ENCODE measurements at regions not wholly inside any gene's neighbourhood (a gene's known extent, or its start where the extent isn't known, plus 50 kb on each side); places are given as distances from the start of the nearest gene placed in this dataset.

DNA sequence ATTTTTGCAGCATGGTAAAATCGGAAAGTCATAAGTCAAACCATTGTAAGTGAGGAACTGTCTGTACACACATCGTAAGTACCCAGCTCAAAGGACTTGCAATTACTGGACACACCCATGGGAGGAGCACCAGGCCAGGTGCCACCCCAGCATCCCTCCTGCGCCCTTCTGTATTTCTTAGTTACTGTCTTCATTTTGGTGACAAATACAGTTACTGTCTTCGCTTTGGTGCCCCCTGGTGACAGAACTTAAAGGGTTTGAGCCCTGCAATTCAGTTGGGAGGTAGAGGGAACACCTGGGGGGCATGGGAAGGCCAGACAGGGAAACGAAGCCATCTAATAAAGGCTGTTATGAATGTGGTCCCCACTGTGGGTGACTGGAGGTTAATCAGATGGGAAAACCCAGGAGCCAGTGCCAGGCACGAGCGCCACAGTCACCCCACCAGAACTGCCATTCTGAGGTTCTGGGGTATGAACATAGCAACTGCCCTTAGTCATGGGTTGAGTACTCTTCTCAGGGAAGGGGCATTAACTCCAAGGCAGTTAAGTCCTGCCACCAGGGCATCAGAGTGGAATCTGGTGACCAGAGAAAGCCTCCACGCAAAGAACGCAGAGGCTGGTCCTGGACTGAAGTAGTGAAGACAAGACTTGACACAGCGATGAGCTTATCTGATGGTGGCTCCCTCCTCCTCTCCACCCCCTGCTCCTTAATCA is 612.9 kb downstream of the PTPRU start:
- TF ChIP-seq EP300 (IDR thresholded peaks at IDR 0.05) (no peak), POLR2AphosphoS5 (IDR thresholded peaks at IDR 0.05) (no peak)
- TF ChIP-seq, protein P1, sequence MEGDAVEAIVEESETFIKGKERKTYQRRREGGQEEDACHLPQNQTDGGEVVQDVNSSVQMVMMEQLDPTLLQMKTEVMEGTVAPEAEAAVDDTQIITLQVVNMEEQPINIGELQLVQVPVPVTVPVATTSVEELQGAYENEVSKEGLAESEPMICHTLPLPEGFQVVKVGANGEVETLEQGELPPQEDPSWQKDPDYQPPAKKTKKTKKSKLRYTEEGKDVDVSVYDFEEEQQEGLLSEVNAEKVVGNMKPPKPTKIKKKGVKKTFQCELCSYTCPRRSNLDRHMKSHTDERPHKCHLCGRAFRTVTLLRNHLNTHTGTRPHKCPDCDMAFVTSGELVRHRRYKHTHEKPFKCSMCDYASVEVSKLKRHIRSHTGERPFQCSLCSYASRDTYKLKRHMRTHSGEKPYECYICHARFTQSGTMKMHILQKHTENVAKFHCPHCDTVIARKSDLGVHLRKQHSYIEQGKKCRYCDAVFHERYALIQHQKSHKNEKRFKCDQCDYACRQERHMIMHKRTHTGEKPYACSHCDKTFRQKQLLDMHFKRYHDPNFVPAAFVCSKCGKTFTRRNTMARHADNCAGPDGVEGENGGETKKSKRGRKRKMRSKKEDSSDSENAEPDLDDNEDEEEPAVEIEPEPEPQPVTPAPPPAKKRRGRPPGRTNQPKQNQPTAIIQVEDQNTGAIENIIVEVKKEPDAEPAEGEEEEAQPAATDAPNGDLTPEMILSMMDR (IDR thresholded peaks at IDR 0.05): peak in 2 of 4 experiments; percentile 13 to 42
